WTC11 (cell line): ENCODE measurements at regions not wholly inside any gene's neighbourhood (a gene's known extent, or its start where the extent isn't known, plus 50 kb on each side); places are given as distances from the start of the nearest gene placed in this dataset.

Source experiments
- ATAC-seq: fragments of 200-7000 bp; cut with Tn5 transposase; 2 replicates; pipeline ENCODE4 v1.10.0; 2021; ENCODE audit warnings: mild to moderate bottlenecking, moderate library complexity
- CTCF ChIA-PET: fragments of 300-600 bp; sonication (Branson Sonifier 250); formaldehyde crosslinking; loops from one replicate; lab custom pipeline; 2021; ENCODE audit warnings: antibody characterized with exemption; lab: Charles Lee
- POLR2A ChIA-PET: fragments of 350-600 bp; sonication (Branson Sonifier 250); formaldehyde crosslinking; loops from one replicate; lab custom pipeline; 2021; ENCODE audit warnings: antibody characterized with exemption; lab: Charles Lee
- DNase-seq: peaks from one replicate; pipeline ENCODE4 v3.0.0; 2021; ENCODE audit warnings: low spot score
- H3K27ac Mint-ChIP-seq: 2 replicates; pipeline ENCODE4 v1.8.0; 2021; ENCODE audit warnings: mixed read lengths
- H3K27me3 Mint-ChIP-seq: 2 replicates; pipeline ENCODE4 v1.8.0; 2021; ENCODE audit warnings: low read depth, mild to moderate bottlenecking, moderate library complexity, mixed read lengths
- H3K36me3 Mint-ChIP-seq: 2 replicates; pipeline ENCODE4 v1.8.0; 2021; ENCODE audit warnings: mixed read lengths
- H3K4me1 Mint-ChIP-seq: 2 replicates; pipeline ENCODE4 v1.8.0; 2022; ENCODE audit warnings: mixed read lengths
- H3K4me3 Mint-ChIP-seq: 2 replicates; pipeline ENCODE4 v1.8.0; 2021; ENCODE audit warnings: mild to moderate bottlenecking, moderate library complexity, mixed read lengths
- H3K9me3 Mint-ChIP-seq: 2 replicates; pipeline ENCODE4 v1.8.0; 2021; ENCODE audit warnings: mixed read lengths
- AFF4 ChIP-seq: sonication (generic); formaldehyde crosslinking; IDR thresholded peaks from 2 replicates; pipeline ENCODE4 v1.8.1; 2023; ENCODE audit warnings: mild to moderate bottlenecking, missing genetic modification reagents, borderline replicate concordance
- ARID4B ChIP-seq: sonication (generic); formaldehyde crosslinking; IDR thresholded peaks from 2 replicates; pipeline ENCODE4 v1.8.0; 2023; ENCODE audit warnings: missing genetic modification reagents, mild to moderate bottlenecking, borderline replicate concordance
- ATF6 ChIP-seq: sonication (generic); formaldehyde crosslinking; IDR thresholded peaks from 2 replicates; pipeline ENCODE4 v1.8.1; 2023; ENCODE audit warnings: mild to moderate bottlenecking, missing genetic modification reagents
- FOXJ3 ChIP-seq: sonication (generic); formaldehyde crosslinking; IDR thresholded peaks from 2 replicates; pipeline ENCODE4 v1.9.0; 2021; ENCODE audit warnings: missing genetic modification reagents, mild to moderate bottlenecking, borderline replicate concordance
- GTF2I ChIP-seq: fragments of 250-450 bp; sonication (Bioruptor Pico); conservative IDR thresholded peaks from 2 replicates; pipeline ENCODE4 v1.4.0; 2021; ENCODE audit warnings: mild to moderate bottlenecking
- HMGXB4 ChIP-seq: sonication (generic); formaldehyde crosslinking; IDR thresholded peaks from 2 replicates; pipeline ENCODE4 v1.8.1; 2023; ENCODE audit warnings: mild to moderate bottlenecking, moderate library complexity, missing genetic modification reagents
- IRF1 ChIP-seq: sonication (generic); formaldehyde crosslinking; IDR thresholded peaks from 2 replicates; pipeline ENCODE4 v1.8.0; 2023; ENCODE audit warnings: missing genetic modification reagents
- JUN ChIP-seq: sonication (generic); formaldehyde crosslinking; IDR thresholded peaks from 2 replicates; pipeline ENCODE4 v1.8.0; 2023; ENCODE audit warnings: mild to moderate bottlenecking, missing genetic modification reagents
- SMAD4 ChIP-seq: sonication (generic); formaldehyde crosslinking; IDR thresholded peaks from 2 replicates; pipeline ENCODE4 v1.8.0; 2022; ENCODE audit warnings: mild to moderate bottlenecking, missing genetic modification reagents
- TEAD1 ChIP-seq: sonication (generic); formaldehyde crosslinking; IDR thresholded peaks from 2 replicates; pipeline ENCODE4 v1.8.0; 2022; ENCODE audit warnings: mild to moderate bottlenecking, missing genetic modification reagents
- TP53 ChIP-seq: sonication (generic); formaldehyde crosslinking; IDR thresholded peaks from 2 replicates; pipeline ENCODE4 v1.8.1; 2023; ENCODE audit warnings: mild to moderate bottlenecking, missing genetic modification reagents
- ZMAT4 ChIP-seq: fragments of 250-450 bp; sonication (Bioruptor Pico); IDR thresholded peaks from 2 replicates; pipeline ENCODE4 v1.9.0; 2021; ENCODE audit warnings: mild to moderate bottlenecking
- ZNF532 ChIP-seq: fragments of 250-450 bp; sonication (Bioruptor Pico); IDR thresholded peaks from 2 replicates; pipeline ENCODE4 v1.9.0; 2021; ENCODE audit warnings: mild to moderate bottlenecking, borderline replicate concordance

GRCh38 chr19:30228113-30228834, 143.9 kb upstream of the ZNF536 start:
- ATAC-seq (no peak), DNase-seq (peak; percentile 31)
- H3K27me3 Mint-ChIP-seq = peaks cover 79% of the 10 kb centered on the region
- no peaks in the 10 kb centered on the region for H3K9me3 Mint-ChIP-seq
- no peak overlapping the region for H3K27ac Mint-ChIP-seq
- no peak for TF ChIP-seq TEAD1 (CRISPR knock-in tag)
- no peak for TF ChIP-seq IRF1 (CRISPR knock-in tag)
- TF ChIP-seq AFF4 (CRISPR knock-in tag) = no peak
- TF ChIP-seq ZNF532 (CRISPR knock-in tag) = no peak
- no peak for TF ChIP-seq ZMAT4 (CRISPR knock-in tag)
- TF ChIP-seq FOXJ3 (CRISPR knock-in tag) = no peak
- TF ChIP-seq GTF2I (CRISPR knock-in tag) = no peak
- TF ChIP-seq JUN (CRISPR knock-in tag) = no peak
- TF ChIP-seq HMGXB4 (CRISPR knock-in tag) = no peak
- TF ChIP-seq TP53 (CRISPR knock-in tag) = no peak
- no peak for TF ChIP-seq ATF6
- no peak for TF ChIP-seq SMAD4
- no peak for TF ChIP-seq ARID4B (CRISPR knock-in tag)
- peaks cover 40% of the 10 kb centered on the region for H3K4me1 Mint-ChIP-seq
- ChIA-PET CTCF (interaction anchor here (0.7 to 1.2 kb wide), 9 partner anchors 10 to 370 kb away, joined by 3 to 5 read pairs (median 3); no protein-coding TSS in a partner anchor), POLR2A (no interaction called here)
- peak overlapping the region; percentile 83 for H3K4me3 Mint-ChIP-seq
- H3K36me3 Mint-ChIP-seq = no peaks in the 10 kb centered on the region
